IPS DF 19.7 (cell line): ENCODE measurements at regions not wholly inside any gene's neighbourhood (a gene's known extent, or its start where the extent isn't known, plus 50 kb on each side); places are given as distances from the start of the nearest gene placed in this dataset.
"Not testable (repeated sequence)": the region's sequence is repeated elsewhere in the genome, so short reads cannot be mapped to it uniquely, and the experiment has no call there.

Source experiments
- DNase-seq: peaks from one replicate; pipeline ENCODE4 v3.0.0-alpha.2; 2013; ENCODE audit warnings: low read depth, low spot score

DNA sequence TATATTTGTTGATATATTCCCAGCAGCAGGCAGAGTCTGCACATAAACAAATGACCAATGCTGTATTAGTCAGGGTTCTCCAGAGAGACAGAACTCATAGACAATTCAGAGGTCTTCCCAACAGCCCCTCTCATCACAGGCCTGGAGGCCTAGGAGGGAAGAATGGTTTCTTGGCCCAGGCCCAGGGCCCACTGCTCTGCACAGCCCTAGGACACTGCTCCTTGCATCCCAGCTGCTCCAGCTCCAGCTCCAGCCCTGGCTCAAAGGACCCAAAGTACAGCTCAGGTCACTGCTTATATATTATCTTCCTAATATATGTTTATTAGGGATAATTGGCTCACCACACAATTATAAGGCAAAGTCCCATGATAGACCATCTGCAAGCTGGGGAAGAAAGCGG lies 749.9 kb downstream of the KCNJ2 start:
- no peak for DNase-seq

DNA sequence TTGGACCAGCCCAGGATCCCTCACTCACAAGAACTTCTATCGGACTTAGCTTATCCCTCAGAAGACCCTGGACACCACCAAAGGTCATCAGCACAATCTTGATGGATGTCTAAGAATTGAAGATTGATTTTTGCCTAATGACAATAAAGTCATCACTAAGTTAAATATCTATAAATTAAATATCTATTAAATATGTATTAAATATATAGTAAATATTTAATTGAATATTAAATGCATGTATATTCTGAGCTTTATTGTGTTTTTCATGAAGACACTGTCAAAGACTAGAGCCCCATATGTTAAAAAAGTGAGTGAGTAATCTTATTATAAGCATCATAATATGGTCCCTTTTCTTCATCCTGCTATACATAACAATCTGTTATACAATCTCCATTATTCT lies 751.1 kb downstream of the KCNJ2 start:
- DNase-seq: no peak

DNA sequence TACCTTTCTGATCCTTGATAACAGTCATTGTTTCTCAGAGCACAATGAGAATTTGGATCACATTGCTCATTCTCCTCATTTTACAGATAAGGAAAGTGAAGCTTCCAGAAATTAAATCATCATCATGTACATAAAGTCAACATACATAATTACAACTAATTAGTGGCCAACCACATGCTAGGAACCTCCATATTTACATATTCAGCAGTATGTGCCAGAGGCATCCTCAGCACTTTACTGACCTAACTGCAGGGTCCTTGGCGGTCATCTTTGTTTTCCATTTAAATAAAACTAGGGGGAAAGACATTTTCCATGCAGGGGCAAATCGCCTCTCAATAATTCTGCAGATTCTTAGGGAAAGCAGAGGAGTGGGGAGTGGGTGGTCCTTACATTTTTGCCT lies 752.9 kb downstream of the KCNJ2 start:
- DNase-seq: no peak

DNA sequence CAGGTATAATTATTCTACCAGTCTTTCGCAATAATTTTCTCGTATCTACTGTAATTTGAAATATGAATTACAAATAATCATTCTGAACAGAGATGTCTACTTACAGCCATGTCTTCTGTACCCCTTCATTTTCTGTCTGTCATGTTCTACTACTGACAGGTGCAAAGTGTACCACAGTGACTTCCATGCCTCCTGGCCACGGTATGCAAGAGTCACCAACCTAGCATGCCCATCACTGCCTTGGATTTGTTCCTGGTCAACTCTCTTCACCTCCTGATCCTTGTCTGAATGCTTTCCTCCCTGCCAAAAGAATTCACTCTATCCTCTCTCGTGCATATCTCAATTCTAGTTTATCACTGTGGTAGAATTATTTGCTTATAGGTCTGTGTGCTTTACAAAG lies 755.4 kb downstream of the KCNJ2 start:
- DNase-seq: no peak

DNA sequence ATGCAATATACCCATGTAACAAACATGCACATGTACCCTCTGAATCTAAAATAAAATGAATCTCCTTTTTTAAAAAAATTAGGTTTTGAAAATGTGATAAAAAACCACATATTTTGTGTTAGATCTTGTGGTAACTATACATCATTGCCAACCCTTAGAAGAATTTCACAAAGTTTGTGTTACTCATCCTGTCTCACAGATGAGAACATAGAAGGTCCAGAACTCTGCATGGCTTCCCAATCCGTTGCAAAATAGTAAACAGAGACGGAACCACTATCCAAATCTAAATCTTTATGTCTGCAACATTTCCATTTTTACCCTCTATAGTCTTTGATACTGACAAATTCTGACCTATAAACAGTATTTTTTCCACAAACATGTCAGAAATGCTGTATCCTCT lies 759.9 kb downstream of the KCNJ2 start:
- DNase-seq: no peak

DNA sequence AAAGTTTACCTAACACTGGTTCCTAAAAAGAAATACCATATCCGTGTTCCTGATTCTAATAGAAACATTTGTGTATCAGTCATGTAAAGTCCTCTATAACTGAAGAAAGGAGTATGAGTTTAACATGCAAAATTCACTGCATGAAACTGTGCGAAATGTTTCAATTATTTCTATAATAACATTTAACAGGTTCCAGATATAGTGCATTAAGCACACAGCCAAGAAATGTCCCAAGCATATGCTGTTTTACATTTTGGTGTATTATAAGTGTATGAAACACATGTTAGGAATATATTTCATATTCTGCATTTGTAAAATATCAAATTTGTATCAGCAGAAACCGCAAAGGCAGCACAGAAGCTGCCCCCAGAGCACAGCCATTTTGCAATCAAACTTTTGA lies 764.9 kb downstream of the KCNJ2 start:
- DNase-seq: no peak

DNA sequence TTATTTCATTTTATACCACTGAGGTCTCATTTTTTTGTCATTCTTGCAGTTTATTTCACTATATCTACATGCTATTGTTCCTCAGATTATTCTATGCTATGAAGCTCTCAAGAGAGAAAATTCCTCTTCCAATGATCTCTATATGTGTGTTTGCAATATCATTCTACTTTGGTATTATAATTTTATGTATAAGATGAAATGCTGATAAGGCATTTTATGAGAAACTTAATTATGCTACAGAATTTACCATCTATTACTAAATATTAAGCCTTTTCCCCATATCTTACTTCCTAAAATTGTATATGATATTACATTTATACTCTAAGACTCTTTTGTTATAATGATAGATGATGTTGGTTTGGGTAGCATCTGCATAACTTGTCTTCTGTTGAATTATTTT lies 765.5 kb downstream of the KCNJ2 start:
- no peak for DNase-seq

DNA sequence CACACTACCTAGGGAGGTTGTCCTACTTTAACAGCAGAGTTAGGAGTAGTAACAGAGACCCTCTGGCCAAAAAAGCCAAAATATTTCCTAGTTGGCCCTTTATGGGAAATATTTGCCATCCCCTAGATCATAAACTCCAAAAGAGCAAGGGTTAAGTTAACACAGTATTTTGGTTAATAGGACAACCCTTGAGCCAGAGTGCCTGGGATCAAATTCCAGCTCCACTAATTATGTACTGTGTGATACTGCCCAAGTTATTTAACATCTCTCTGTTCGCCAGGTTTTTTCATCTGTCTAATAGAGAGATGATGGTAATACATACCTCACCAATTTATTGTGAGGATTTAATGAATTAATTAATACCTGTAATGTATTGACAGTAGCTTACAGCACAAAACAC lies 767.4 kb downstream of the KCNJ2 start:
- no peak for DNase-seq

DNA sequence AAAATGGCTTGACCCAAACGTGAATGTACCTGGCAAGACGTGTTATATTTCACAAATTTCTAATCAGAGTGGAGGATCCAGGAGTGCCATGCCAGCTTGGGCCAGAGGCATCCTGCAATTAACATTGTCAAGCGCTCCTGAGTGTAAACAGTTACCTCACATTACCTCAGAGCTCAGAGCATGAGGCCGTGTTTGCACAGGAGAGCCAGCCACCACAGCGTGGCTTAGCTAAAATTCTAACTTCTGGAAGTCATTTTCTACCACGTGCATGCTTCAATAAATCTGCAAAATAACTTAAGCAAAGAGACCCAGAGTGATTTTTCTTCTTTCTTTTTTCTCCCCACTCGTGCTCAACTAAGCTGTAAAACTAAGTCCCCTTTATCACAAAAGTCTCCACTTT lies 769.0 kb downstream of the KCNJ2 start:
- no peak for DNase-seq

DNA sequence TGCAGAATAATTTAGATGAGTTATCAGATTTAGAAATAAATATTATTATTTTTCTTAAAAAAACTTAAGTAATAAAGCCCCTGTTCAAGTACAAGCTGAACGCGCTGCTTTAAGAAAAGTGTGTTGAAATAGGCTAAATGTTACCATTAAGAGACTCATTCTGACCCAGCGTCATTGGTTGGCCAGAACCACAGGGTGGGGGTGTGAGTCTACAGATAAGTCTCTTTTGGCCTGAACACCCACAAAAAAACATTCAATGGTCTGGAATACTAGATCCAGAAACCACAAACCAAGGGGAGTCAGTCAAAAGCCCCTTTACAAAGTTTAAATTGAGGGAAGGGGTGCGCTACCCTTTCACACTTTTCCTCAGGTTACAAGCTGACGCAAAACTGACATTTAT lies 776.1 kb downstream of the KCNJ2 start:
- no peak for DNase-seq

DNA sequence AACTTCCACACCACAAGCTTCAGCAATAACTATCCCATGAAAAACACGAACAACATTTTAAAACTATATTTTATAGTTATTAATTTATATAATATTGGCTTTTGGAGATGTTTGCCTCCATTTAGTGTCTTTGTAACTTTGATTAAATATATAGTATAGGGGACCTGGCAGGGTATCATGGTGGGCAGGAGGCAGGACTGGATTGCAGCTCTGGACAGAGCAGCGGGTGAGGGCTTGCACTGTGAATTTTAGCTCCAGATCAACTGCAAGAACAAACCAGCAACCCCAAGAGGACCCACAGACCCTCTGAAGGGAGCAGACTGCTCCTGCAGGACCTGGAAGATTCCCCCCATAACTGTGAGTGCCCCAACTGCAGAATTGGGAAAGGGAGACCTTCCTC lies 777.9 kb downstream of the KCNJ2 start:
- no peak for DNase-seq

DNA sequence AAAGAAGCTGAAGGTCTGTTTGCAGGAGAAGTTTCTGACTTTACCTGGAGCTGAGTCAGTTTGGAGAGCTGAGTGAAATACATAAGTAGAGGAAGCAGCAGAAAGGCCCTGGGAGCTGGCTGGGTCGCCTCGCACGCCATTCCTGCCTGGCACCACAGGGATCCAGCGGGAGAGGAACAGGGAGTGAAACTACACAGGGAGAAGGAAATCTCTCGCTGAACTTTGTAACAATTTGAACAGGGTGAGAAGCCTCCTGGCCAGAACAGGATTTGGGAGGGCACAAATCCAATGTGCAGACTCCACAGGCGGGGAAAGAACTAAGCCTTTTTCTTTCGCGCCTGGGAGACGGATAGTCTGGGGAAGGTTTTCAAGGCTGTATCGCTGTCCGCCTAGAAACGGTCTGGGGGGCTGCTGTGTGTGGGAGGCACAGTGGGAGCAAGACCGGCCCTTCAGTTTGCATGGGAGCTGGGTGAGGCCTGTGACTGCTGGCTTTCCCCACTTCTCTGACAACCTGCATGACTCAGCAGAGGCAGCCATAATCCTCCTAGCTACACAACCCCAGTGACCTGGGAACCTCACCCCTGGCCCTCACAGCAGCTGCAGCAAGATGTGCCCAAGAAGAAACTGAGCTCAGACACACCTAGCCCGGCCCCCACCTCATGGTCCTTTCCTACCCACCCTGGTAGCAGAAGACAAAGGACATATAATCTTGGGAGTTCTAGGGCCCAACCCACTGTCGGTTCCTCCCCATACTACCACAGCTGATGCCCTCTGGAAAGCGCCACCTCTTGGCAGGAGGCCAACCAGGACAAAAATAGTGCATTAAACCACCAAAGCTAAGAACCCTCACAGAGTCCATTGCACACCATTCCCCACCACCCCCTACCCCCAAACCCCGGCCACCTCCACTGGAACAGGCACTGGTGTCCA lies 778.6 kb downstream of the KCNJ2 start:
- DNase-seq: no peak

DNA sequence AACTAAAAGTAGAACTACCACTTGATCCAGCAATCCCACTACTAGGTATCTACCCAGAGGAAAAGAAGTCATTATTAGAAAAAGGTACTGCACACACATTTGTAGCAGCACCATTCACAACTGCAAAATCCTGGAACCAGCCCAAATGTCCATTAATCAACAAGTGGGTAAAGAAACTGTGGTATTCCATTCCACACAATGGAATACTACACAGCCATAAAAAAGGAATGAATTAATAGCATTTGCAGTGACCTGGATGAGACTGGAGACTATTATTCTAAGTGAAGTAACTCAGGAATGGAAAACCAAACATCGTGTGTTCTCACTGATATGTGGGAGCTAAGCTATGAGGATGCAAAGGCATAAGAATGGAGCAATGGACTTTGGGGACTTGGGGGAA lies 783.8 kb downstream of the KCNJ2 start:
- not testable (repeated sequence) for DNase-seq

DNA sequence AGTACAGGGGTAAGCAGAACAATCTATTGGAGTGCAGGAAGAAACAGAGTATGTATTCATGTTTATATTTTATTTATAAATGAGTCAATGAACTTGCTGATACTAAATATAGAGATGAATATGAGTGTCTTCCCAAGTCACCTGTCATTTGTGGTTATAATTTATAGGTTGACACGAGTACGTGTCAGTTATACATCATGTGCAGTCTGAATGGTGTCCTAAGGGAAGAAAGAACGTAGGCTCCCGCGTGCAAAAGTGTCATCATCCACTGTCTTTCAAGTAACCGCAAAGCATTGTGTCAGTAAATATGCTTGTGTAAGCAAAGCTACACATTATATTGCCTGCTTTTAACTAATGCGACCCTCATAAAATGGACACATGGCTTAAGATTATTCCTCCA lies 786.1 kb downstream of the KCNJ2 start:
- no peak for DNase-seq

DNA sequence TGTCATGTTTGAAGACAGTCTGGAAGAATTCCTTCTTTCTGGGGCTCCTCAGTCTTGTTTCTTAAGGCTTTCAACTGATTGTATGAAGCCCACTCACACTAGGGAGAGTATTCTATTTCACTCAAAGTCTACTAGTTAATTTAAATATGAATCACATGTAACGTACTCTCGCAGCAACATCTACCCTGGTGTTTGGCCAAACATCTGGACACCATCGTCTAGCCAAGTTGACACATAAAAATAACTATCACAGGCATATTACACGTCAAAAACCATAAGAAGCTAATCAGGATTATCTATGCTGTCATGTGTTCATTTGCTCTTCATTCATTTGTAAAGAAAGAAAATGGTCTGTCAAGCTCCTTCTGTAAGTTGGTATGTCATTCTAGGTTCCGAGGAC lies 787.4 kb downstream of the KCNJ2 start:
- no peak for DNase-seq

DNA sequence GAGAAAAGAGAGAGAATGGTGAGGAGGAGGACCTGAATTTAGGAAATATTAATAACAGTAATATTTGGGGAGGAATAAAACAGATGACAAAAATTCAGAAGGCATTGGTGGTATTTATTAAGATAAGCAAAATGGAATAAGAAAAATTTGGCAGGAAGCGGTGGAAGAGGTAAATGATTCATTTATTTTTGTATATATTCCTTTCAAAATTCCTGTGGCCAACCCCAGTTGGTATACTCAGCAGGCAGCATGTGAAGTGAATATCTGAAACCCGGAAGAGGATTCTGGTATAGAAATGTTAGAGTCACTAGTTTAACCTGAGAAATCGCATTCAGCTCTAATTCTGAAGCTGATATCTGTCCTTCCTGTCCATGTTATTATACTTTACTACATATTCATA lies 792.0 kb downstream of the KCNJ2 start:
- DNase-seq: no peak

DNA sequence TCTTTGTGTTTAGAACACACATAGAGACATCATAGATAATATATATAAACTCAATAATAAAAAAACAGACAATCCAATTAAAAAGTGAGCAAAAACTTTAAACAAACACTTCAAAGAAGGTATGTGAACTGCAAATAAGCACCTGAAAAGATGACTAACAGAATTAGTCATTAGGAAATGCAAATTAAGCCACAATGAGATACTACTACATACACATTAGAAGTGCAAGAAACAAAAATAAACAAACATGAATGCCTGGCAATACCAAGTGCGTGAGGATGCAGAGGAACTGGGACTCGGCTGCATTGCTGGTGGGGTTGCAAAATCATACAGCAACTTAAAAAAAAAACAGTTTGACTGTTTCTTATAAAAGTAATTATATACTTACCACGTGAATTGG lies 799.0 kb downstream of the KCNJ2 start:
- DNase-seq: no peak

DNA sequence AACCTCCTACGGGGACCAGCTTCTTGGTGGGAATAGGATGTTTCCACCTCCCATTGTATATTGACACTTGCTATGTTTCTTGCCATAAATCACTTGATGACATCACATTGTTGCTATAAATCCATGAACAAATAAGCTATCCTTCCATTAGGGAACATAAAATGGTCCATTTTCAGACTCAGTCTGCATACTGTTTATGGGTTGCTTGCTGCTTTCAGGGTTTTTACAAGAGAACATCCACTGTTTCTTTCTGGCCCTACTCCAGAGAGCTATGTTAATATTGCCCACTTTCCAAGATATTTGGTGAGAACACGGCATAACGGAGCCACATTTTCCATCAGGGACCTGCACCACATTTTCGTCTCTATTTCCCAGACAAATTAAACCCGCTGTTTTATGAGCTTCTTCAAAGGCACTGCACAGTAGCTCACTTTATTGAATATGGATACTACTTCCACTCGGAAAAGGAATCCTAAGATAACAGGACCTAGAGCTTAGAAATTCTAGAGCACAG lies 800.2 kb downstream of the KCNJ2 start:
- no peak for DNase-seq

DNA sequence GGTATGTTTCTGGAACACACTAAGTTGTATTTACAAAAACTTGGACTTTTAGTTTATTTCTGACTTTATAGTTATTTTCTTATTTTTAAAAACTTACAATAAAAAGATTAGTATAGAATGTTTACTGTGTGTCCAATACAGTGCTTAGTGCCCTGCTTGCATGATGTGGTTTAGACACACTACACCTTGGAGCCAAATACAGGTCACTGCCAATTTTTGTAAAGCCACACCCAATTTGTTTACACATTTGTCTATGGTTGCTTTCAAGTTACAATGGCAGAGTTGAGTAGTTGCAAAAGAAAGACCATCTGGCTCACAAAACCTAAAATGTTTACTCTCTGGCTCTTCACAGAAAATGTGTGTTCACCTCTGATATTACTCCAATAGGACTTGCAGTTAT lies 807.1 kb downstream of the KCNJ2 start:
- DNase-seq: no peak

DNA sequence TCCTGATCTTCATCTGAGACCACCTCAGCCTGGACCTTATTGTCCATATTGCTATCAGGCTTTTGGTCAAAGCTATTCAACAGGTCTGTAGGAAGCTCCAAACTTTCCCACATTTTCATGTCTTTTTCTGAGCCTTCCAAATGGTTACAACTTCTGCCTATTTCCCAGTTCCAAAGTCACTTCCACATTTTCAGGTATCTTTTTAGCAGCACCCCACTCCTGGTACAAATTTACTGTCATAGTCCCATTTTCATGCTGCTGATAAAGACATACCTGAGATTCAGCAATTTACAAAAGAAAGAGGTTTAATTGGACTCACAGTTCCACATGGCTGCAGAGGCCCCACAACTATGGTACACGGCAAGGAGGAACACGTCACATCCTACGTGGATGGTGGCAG lies 815.5 kb downstream of the KCNJ2 start:
- no peak for DNase-seq

DNA sequence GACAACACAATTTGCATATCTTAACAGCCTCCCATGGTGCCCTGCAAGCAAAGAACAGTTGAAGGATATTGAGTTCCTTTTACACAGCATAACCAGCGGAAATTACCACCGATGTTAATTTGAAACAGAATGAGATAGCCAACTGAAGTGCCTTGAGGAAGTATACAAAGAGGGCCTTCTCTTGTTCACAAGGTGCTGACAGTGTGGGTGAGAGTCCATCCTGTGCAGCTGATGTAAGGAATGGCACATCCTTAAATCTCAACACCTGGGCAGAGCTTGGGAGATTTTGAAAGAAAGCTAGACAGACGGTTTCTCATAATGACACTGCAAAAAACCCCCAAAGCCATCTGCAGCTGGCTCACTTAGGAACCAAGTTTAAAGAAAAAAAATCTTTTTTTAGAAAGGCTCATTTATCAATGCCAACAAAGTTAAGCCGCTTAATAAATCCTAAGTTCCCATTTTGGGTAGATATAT lies 818.6 kb downstream of the KCNJ2 start:
- DNase-seq: peak; percentile 87

DNA sequence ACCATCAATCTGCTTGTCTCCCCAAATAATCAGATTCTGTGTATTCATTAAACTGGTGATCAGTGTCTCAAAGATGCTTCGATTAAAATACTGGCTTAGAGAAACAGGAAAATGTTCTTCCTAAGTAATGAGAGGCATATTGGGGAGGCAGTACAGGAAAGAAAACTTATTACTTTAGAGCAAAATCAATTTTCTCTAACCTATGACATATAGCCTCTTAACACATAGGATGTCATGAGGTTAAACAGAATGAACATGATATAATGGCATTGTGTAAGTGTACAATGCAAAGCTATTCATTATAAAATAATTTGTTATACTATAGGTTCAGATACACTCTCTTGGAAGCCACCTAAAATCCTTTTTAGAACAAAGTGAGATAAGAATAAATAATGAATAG lies 819.3 kb downstream of the KCNJ2 start:
- no peak for DNase-seq

DNA sequence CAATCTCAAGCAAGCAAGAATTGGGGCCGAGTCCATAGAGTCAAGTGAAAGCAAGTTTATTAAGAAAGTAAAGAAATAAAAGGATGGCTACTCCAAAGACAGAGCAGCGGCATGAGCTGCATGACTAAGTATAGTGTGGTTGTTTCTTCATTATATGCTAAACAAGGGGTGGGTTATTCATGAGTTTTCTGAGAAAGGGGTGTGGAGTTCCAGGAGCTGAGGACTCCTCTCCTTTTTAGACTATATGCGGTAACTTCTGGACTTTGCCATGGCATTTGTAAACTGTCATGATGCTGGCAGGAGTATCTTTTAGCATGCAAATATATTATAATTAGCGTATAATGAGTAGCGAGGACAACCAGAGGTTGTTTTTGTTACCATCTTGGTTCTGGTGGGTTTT lies 819.9 kb downstream of the KCNJ2 start:
- no peak for DNase-seq

DNA sequence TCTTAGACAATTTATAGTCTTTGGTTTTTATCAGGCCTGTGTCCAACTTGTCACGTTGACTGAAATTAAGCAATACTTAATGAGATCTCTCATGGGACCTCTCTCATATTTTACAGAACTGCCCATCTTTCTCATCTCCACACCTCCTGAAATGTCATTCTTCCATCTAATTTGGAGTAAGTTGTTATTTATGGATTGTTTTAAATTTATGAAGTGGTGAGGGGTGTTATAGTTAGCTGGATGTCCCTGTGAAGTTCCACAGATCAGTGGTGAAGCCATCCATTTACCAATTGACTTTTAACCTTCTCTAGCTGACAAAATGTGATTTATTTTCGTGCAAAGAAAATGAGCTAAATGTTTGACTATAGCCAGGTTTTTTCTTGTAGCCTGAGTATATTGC lies 824.9 kb downstream of the KCNJ2 start:
- DNase-seq: no peak
